Natural killer cell (primary cell): ENCODE measurements at regions not wholly inside any gene's neighbourhood (a gene's known extent, or its start where the extent isn't known, plus 50 kb on each side); places are given as distances from the start of the nearest gene placed in this dataset.
"Not testable (repeated sequence)": the region's sequence is repeated elsewhere in the genome, so short reads cannot be mapped to it uniquely, and the experiment has no call there.

ENCODE experiments used
- ATAC-seq, 3 donors: fragments of 150-1000 bp in 2 of 3; fragments of 200-7000 bp in 1 of 3; cut with Tn5 transposase; 1 replicate in 1 of 3; 2 replicates in 2 of 3; pipeline ENCODE4 v1.10.0; 2021; ENCODE audit warnings: mild to moderate bottlenecking in 2 of 3, moderate library complexity in 2 of 3
- DNase-seq, 2 donors: peaks; one replicate each; pipeline versions ENCODE4 v3.0.0 to v3.0.0-alpha.2; 2013 to 2021; ENCODE audit warnings: mixed read lengths in 1 of 2
- H3K27ac ChIP-seq: one replicate; pipeline ENCODE4 v1.5.1; 2013; ENCODE audit warnings: mild to moderate bottlenecking, low read length
- H3K27me3 ChIP-seq: one replicate; pipeline ENCODE4 v1.6.1; 2013; ENCODE audit warnings: low read length; ENCODE audit not compliant: control insufficient read depth, insufficient read depth
- H3K36me3 ChIP-seq: one replicate; pipeline ENCODE4 v1.6.1; 2013; ENCODE audit warnings: low read length; ENCODE audit not compliant: control insufficient read depth, insufficient read depth
- H3K4me1 ChIP-seq: one replicate; pipeline ENCODE4 v1.6.1; 2013; ENCODE audit warnings: low read length; ENCODE audit not compliant: control insufficient read depth, insufficient read depth
- H3K4me3 ChIP-seq: one replicate; pipeline ENCODE4 v1.5.1; 2013; ENCODE audit warnings: low read length
- H3K9me3 ChIP-seq: one replicate; pipeline ENCODE4 v1.6.1; 2013; ENCODE audit warnings: low read length; ENCODE audit not compliant: control insufficient read depth, insufficient read depth
- H3K27ac Mint-ChIP-seq, 2 donors: one replicate each; pipeline ENCODE4 v1.8.0; 2022; ENCODE audit warnings: mild to moderate bottlenecking in 2 of 2, mixed read lengths in 2 of 2, moderate library complexity in 1 of 2
- H3K27me3 Mint-ChIP-seq, 2 donors: one replicate each; pipeline ENCODE4 v1.8.0; 2022; ENCODE audit warnings: low read depth in 2 of 2, mixed read lengths in 2 of 2
- H3K36me3 Mint-ChIP-seq: one replicate; pipeline ENCODE4 v1.8.0; 2022; ENCODE audit warnings: mixed read lengths
- H3K4me1 Mint-ChIP-seq, 2 donors: one replicate each; pipeline ENCODE4 v1.8.0; 2022; ENCODE audit warnings: mixed read lengths in 2 of 2
- H3K4me3 Mint-ChIP-seq: one replicate; pipeline ENCODE4 v1.8.0; 2022; ENCODE audit warnings: mild to moderate bottlenecking, moderate library complexity, mixed read lengths
- H3K9me3 Mint-ChIP-seq, 2 donors: one replicate each; pipeline ENCODE4 v1.8.0; 2022; ENCODE audit warnings: mixed read lengths in 2 of 2
- CTCF ChIP-seq: fragments of 200-600 bp; IDR thresholded peaks from one replicate; pipeline ENCODE4 v1.8.0; 2022; ENCODE audit warnings: antibody characterized with exemption
- WGBS: methylation state at CpG from one replicate; pipeline ENCODE4 v1.1.7; 2013; ENCODE audit warnings: missing lambda C conversion rate; ENCODE audit not compliant: insufficient coverage; 5-methylcytosine and 5-hydroxymethylcytosine counted together
- intact Hi-C: fragments of 100-400 bp; cut with micrococcal nuclease; formaldehyde crosslinking; loops from one replicate; pipeline ENCODE4 v1.14.2; 2022

GRCh38 chr7:15130666-15131541 is 228.4 kb upstream of the DGKB start:
- Mint-ChIP-seq H3K9me3 (peaks cover 4 to 6% of the 10 kb centered on the region in 2 donors), H3K4me3 (no peak overlapping the region), H3K36me3 (no peaks in the 10 kb centered on the region), H3K27ac (no peak overlapping the region), H3K4me1 (no peaks in the 10 kb centered on the region), H3K27me3 (no peaks in the 10 kb centered on the region)
- Histone ChIP-seq H3K4me3 (no peak overlapping the region), H3K27ac (no peak overlapping the region), H3K27me3 (no peaks in the 10 kb centered on the region), H3K9me3 (peaks cover 2% of the 10 kb centered on the region), H3K4me1 (no peaks in the 10 kb centered on the region), H3K36me3 (no peaks in the 10 kb centered on the region)
- intact Hi-C loops = no loop called here
- ATAC-seq = no peak
- TF ChIP-seq CTCF = no peak
- no peak for DNase-seq
- WGBS = 71% methylated on average over 3 of the region's 4 CpGs

DNA sequence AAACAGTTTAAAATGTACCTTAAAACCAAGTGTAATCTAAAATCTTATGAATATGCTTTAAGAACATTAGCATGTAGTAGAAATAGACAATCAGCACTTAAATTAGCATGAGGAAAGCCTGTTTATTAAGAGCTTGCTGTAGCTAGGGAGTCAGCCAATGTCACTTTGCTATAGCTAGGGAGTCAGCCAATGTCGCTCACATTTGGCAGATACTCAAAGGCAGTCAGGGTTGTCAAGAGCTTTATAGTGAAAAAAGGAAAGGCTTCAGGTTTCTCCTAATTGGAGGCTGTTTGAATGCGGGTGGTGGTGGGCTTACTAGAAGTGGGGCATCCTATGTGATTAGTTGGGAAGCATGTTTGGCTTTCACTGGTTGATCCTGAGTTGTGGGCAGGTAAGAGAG is 226.2 kb upstream of the DGKB start:
- H3K9me3 Mint-ChIP-seq = peaks cover 4% of the 10 kb centered on the region in 2 donors
- H3K4me1 ChIP-seq = no peaks in the 10 kb centered on the region
- no peak overlapping the region for H3K4me3 Mint-ChIP-seq
- H3K36me3 Mint-ChIP-seq = no peaks in the 10 kb centered on the region
- no peaks in the 10 kb centered on the region for H3K27me3 ChIP-seq
- no peak for TF ChIP-seq CTCF
- no peak overlapping the region for H3K27ac ChIP-seq
- no peak for DNase-seq
- H3K27me3 Mint-ChIP-seq = no peaks in the 10 kb centered on the region
- 81% methylated on average over 2 of the region's 2 CpGs for WGBS
- H3K27ac Mint-ChIP-seq = no peak overlapping the region
- H3K4me3 ChIP-seq = no peak overlapping the region
- H3K4me1 Mint-ChIP-seq = no peaks in the 10 kb centered on the region
- H3K9me3 ChIP-seq = no peaks in the 10 kb centered on the region
- intact Hi-C loops = no loop called here
- ATAC-seq = no peak
- no peaks in the 10 kb centered on the region for H3K36me3 ChIP-seq

DNA sequence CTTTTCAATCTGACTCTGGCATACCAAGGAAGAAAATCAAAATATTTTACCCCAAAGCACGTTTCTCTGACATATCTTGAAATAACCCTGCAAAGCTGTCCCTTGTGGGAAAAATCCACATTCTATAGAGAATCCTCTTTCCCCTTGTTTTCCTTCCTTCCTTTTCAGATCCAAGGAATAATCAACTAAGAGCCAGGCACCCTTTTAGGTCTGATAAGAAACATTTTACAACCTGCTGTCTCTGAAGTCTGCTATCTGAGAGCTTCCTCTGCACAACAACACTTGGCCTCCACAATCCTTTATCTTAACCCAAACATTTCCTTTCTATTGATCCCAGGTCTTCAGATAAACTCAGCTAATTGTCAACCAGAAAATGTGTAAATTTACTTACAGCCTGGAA is 224.1 kb upstream of the DGKB start:
- intact Hi-C loops, H3K4me3 Mint-ChIP-seq, H3K4me3 ChIP-seq, H3K9me3 ChIP-seq, ATAC-seq, H3K27me3 ChIP-seq, H3K4me1 ChIP-seq, H3K27ac Mint-ChIP-seq, DNase-seq, H3K36me3 ChIP-seq, H3K27me3 Mint-ChIP-seq, H3K4me1 Mint-ChIP-seq, H3K27ac ChIP-seq: not testable (repeated sequence)
- Mint-ChIP-seq H3K36me3 (peaks cover 17% of the 10 kb centered on the region), H3K9me3 (peaks cover 14 to 15% of the 10 kb centered on the region in 2 donors)
- WGBS = 54% methylated on average over 1 of the region's 1 CpG

DNA sequence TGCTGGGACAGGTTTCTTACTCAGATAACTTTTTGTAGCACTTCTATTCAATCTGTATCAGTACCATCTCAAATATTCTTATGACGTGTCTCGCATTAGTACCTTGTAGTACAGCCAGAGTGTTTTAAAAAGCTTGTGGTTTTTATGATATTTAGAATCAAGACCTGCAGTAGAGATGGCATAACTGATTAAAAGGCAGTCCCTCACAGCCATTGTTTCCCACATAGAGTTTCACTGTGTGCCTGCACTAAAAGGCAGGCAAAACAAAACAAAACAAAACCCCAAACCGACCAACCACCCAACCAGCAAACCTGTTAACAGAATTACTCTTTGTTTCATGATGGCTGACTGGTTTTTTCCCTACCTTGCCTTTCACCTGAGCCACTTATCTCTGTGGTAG is 221.3 kb upstream of the DGKB start:
- peaks cover 17 to 19% of the 10 kb centered on the region in 2 donors for H3K9me3 Mint-ChIP-seq
- WGBS = 29% methylated on average over 1 of the region's 3 CpGs
- H3K27me3 Mint-ChIP-seq = no peaks in the 10 kb centered on the region
- H3K36me3 ChIP-seq = no peaks in the 10 kb centered on the region
- H3K27me3 ChIP-seq = no peaks in the 10 kb centered on the region
- no peaks in the 10 kb centered on the region for H3K4me1 ChIP-seq
- no peak overlapping the region for H3K4me3 ChIP-seq
- intact Hi-C loops = no loop called here
- H3K27ac Mint-ChIP-seq = no peak overlapping the region
- no peak for DNase-seq
- H3K9me3 ChIP-seq = no peaks in the 10 kb centered on the region
- H3K36me3 Mint-ChIP-seq = peaks cover 31% of the 10 kb centered on the region
- H3K4me1 Mint-ChIP-seq = no peaks in the 10 kb centered on the region
- H3K27ac ChIP-seq = no peak overlapping the region
- H3K4me3 Mint-ChIP-seq = no peak overlapping the region
- ATAC-seq = no peak
- TF ChIP-seq CTCF = no peak
